ENCODE measurements at regions not wholly inside any gene's neighbourhood (a gene's known extent, or its start where the extent isn't known, plus 50 kb on each side); places are given as distances from the start of the nearest gene placed in this dataset.

- H3K4me3 ChIP-seq (ENCODE audit: low read depth, low read length), result no peak overlapping the region
- in situ Hi-C loops (cut with HindIII; ENCODE audit: low sequenced_read_pairs), result no loop called here
- no peak for TF ChIP-seq CTCF (IDR thresholded peaks at IDR 0.05; ENCODE audit: low read depth, low read length, missing control alignments)
- DNase-seq (ENCODE audit: low read depth), result no peak
These were observed 226.1 kb upstream of the POU2AF2 start for GRCh38 chr11:111019451-111019850.

- TF ChIP-seq CTCF (IDR thresholded peaks at IDR 0.05; ENCODE audit: low read depth, low read length, missing control alignments), result no peak
- H3K4me3 ChIP-seq (ENCODE audit: low read depth, low read length), result no peak overlapping the region
- no peak for DNase-seq (ENCODE audit: low read depth)
- in situ Hi-C loops (cut with HindIII; ENCODE audit: low sequenced_read_pairs), result no loop called here
These were observed 227.0 kb upstream of the POU2AF2 start for GRCh38 chr11:111018566-111018965.

GRCh38 chr11:111012491-111012890 lies 233.0 kb upstream of the POU2AF2 start:
- in situ Hi-C loops (cut with HindIII; ENCODE audit: low sequenced_read_pairs), result no loop called here
- no peak for TF ChIP-seq CTCF (IDR thresholded peaks at IDR 0.05; ENCODE audit: low read depth, low read length, missing control alignments)
- no peak overlapping the region for H3K4me3 ChIP-seq (ENCODE audit: low read depth, low read length)
- no peak for DNase-seq (ENCODE audit: low read depth)

- DNase-seq (ENCODE audit: low read depth), result no peak
- in situ Hi-C loops (cut with HindIII; ENCODE audit: low sequenced_read_pairs), result no loop called here
- no peak for TF ChIP-seq CTCF (IDR thresholded peaks at IDR 0.05; ENCODE audit: low read depth, low read length, missing control alignments)
- H3K4me3 ChIP-seq (ENCODE audit: low read depth, low read length), result no peak overlapping the region
These were observed 234.3 kb upstream of the POU2AF2 start for GRCh38 chr11:111011275-111011594.

GRCh38 chr11:111010391-111011274 lies 234.9 kb upstream of the POU2AF2 start:
- in situ Hi-C loops (cut with HindIII; ENCODE audit: low sequenced_read_pairs), result no loop called here
- DNase-seq (ENCODE audit: low read depth), result no peak
- TF ChIP-seq CTCF (IDR thresholded peaks at IDR 0.05; ENCODE audit: low read depth, low read length, missing control alignments), result no peak
- no peak overlapping the region for H3K4me3 ChIP-seq (ENCODE audit: low read depth, low read length)

GRCh38 chr11:111006227-111006626 lies 239.3 kb upstream of the POU2AF2 start:
- in situ Hi-C loops (cut with HindIII; ENCODE audit: low sequenced_read_pairs), result no loop called here
- TF ChIP-seq CTCF (IDR thresholded peaks at IDR 0.05; ENCODE audit: low read depth, low read length, missing control alignments), result no peak
- H3K4me3 ChIP-seq (ENCODE audit: low read depth, low read length), result no peak overlapping the region
- no peak for DNase-seq (ENCODE audit: low read depth)
